Adrenal gland (tissue), 9 donors: ENCODE measurements at regions not wholly inside any gene's neighbourhood (a gene's known extent, or its start where the extent isn't known, plus 50 kb on each side); places are given as distances from the start of the nearest gene placed in this dataset.

Experiments
- DNase-seq, 7 donors: peaks; one replicate each; pipeline ENCODE4 v3.0.0-alpha.2; 2019 to 2020
- H3K27ac ChIP-seq, 5 donors: fragments of 200-600 bp; sonication (generic) in 4 of 5; 1 replicate in 3 of 5; 2 replicates in 2 of 5; pipeline versions ENCODE4 v1.5.1 to v1.8.0; 2016 to 2020; ENCODE audit warnings: mild to moderate bottlenecking in 1 of 5
- H3K27me3 ChIP-seq: fragments of 200-600 bp; 2 replicates; pipeline ENCODE4 v1.8.0; 2021
- H3K36me3 ChIP-seq, 2 donors: fragments of 200-600 bp; replicated peaks in 1 of 2; 1 replicate in 1 of 2; 2 replicates in 1 of 2; pipeline versions ENCODE4 v1.5.1 to v1.8.0; 2018 to 2022
- H3K4me1 ChIP-seq, 2 donors: fragments of 200-600 bp; replicated peaks in 1 of 2; 1 replicate in 1 of 2; 2 replicates in 1 of 2; pipeline versions ENCODE4 v1.5.1 to v1.8.0; 2018 to 2021
- H3K4me3 ChIP-seq, 4 donors: fragments of 200-600 bp; sonication (generic) in 3 of 4; one replicate each; pipeline ENCODE4 v1.5.1; 2016 to 2018
- H3K9me3 ChIP-seq, 3 donors: fragments of 200-600 bp; sonication (generic) in 1 of 3; replicated peaks in 1 of 3; 1 replicate in 2 of 3; 2 replicates in 1 of 3; pipeline versions ENCODE4 v1.5.1 to v1.8.0; 2016 to 2021
- CTCF ChIP-seq, 6 experiments: fragments of 450-650 bp in 4 of 6; fragments of 200-600 bp in 2 of 6; sonication (generic) in 1 of 6; IDR thresholded peaks; 1 replicate in 5 of 6; 2 replicates in 1 of 6; pipeline versions ENCODE4 v1.5.1 to v1.8.0; 2016 to 2021; ENCODE audit warnings: antibody characterized with exemption in 6 of 6, mild to moderate bottlenecking in 2 of 6, moderate library complexity in 1 of 6
- POLR2A ChIP-seq, 2 donors: fragments of 450-650 bp; IDR thresholded peaks; one replicate each; pipeline ENCODE4 v1.6.1; 2017; ENCODE audit warnings: antibody characterized with exemption in 2 of 2, mild to moderate bottlenecking in 2 of 2, moderate library complexity in 1 of 2
- WGBS, 4 donors: extraction: QIAGEN DNeasy Blood & Tissue Kit in 2 of 4; methylation state at CpG; one replicate each; pipeline versions ENCODE4 v1.1.5 to v1.1.7; 2013 to 2017; 5-methylcytosine and 5-hydroxymethylcytosine counted together
- intact Hi-C, 2 donors: fragments of 100-400 bp; cut with DNase I; formaldehyde crosslinking; loops; one replicate each; pipeline versions ENCODE4 v1.14.1 to v1.15.0; 2022 to 2023
- donor health status: healthy with polysubstance abuse.
- donor health status: Bipolar disorder and iron deficiency.
- donor health status: DM: yes; HTN: yes; CAD: no.
- donor health status: DM: no; HTN: no; CAD: no.
- donor health status: DM: no; HTN: no; CAD: no.

DNA sequence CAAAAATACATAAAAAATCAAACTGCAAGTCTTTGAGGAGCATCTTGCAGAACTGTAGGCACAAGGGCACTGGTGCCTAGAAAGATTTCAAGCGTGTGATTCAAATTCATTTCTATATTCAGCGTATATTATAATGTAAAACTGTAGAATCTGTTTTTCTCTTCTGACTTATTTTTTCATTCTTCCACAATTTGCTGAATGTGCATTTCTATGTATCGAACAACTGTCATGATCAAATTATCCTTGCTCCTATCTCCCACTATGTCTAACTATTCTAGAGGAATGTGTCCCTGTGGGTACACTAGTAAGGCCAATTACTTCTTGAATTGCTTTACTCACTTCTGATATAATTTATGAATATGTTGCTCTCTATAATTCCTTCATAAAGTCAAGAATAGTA lies 283.0 kb upstream of the MAGI2 start:
- Histone ChIP-seq H3K4me1 (no peaks in the 10 kb centered on the region), H3K27me3 (no peaks in the 10 kb centered on the region), H3K27ac (no peak overlapping the region), H3K9me3 (peaks cover 0 to 16% (median 4%) of the 10 kb centered on the region in 3 donors), H3K4me3 (no peak overlapping the region), H3K36me3 (no peaks in the 10 kb centered on the region)
- WGBS, 4 donors: 80 to 92% (median 89%) methylated on average over 3 of the region's 3 CpGs
- DNase-seq: no peak
- TF ChIP-seq POLR2A (IDR thresholded peaks at IDR 0.05) (no peak), CTCF (IDR thresholded peaks at IDR 0.05) (no peak)
- intact Hi-C loops: no loop called here

DNA sequence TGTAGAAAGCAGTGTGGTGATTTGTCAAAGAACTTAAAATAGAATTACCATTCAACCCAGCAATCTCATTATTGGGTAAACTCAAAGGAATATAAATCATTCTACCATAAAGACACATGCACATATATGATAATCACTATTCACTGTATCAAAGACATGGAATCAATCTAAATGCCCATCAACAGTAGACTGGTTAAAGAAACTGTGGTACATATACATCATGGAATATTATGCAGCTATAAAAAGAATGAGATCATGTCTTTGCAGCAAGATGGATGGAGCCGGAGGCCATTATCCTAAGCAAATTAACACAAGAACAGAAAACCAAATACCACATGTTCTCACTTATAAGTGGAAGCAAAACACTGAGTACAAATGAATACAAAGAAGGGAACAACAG lies 281.5 kb upstream of the MAGI2 start:
- Histone ChIP-seq H3K9me3 (peaks cover 0 to 16% (median 4%) of the 10 kb centered on the region in 3 donors), H3K4me1 (no peaks in the 10 kb centered on the region), H3K27me3 (no peaks in the 10 kb centered on the region), H3K4me3 (no peak overlapping the region), H3K27ac (no peak overlapping the region), H3K36me3 (no peaks in the 10 kb centered on the region)
- intact Hi-C loops: no loop called here
- DNase-seq: no peak
- TF ChIP-seq POLR2A (IDR thresholded peaks at IDR 0.05) (no peak), CTCF (IDR thresholded peaks at IDR 0.05) (no peak)
- 90 to 98% (median 94%) methylated on average over 1 of the region's 1 CpG for WGBS, 4 donors

GRCh38 chr7:79734181-79734580 lies 280.7 kb upstream of the MAGI2 start:
- intact Hi-C loops: no loop called here

DNA sequence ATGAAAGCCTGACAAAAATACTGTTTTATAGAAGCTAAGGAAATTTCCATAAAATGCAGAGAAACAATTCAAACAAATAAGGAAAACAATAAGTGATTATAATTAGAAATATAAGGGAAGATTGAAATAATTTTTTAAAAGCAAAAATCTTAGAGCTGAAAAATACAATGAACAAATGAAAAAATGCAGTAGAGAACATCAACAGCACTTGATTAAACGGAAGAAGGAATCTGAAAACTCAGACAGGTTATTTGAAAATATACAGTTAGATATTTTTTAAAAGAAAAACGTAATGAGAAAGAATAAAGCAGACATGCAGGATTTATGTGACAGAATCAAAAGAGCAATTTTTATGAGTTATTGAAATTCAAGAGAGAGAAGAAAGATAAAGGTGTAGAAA lies 279.1 kb upstream of the MAGI2 start:
- H3K27me3 ChIP-seq: no peaks in the 10 kb centered on the region
- intact Hi-C loops: no loop called here

More at GRCh38 chr7:79734181-79734580, 280.7 kb upstream of the MAGI2 start:
- DNase-seq: no peak
- Histone ChIP-seq H3K27ac (no peak overlapping the region), H3K9me3 (peaks cover 0 to 16% (median 4%) of the 10 kb centered on the region in 3 donors), H3K36me3 (no peaks in the 10 kb centered on the region), H3K4me3 (no peak overlapping the region), H3K4me1 (no peaks in the 10 kb centered on the region), H3K27me3 (no peaks in the 10 kb centered on the region)
- TF ChIP-seq CTCF (IDR thresholded peaks at IDR 0.05) (no peak), POLR2A (IDR thresholded peaks at IDR 0.05) (no peak)

More for the DNA sequence above, 279.1 kb upstream of the MAGI2 start:
- no peak overlapping the region for H3K27ac ChIP-seq
- H3K4me1 ChIP-seq: no peaks in the 10 kb centered on the region
- H3K9me3 ChIP-seq: peaks cover 0 to 16% (median 4%) of the 10 kb centered on the region in 3 donors
- no peaks in the 10 kb centered on the region for H3K36me3 ChIP-seq
- WGBS, 4 donors: 72 to 81% (median 77%) methylated on average over 2 of the region's 2 CpGs
- DNase-seq: no peak
- TF ChIP-seq CTCF (IDR thresholded peaks at IDR 0.05) (no peak), POLR2A (IDR thresholded peaks at IDR 0.05) (no peak)
- no peak overlapping the region for H3K4me3 ChIP-seq
